ENCODE measurements at regions not wholly inside any gene's neighbourhood (a gene's known extent, or its start where the extent isn't known, plus 50 kb on each side); places are given as distances from the start of the nearest gene placed in this dataset.

DNA sequence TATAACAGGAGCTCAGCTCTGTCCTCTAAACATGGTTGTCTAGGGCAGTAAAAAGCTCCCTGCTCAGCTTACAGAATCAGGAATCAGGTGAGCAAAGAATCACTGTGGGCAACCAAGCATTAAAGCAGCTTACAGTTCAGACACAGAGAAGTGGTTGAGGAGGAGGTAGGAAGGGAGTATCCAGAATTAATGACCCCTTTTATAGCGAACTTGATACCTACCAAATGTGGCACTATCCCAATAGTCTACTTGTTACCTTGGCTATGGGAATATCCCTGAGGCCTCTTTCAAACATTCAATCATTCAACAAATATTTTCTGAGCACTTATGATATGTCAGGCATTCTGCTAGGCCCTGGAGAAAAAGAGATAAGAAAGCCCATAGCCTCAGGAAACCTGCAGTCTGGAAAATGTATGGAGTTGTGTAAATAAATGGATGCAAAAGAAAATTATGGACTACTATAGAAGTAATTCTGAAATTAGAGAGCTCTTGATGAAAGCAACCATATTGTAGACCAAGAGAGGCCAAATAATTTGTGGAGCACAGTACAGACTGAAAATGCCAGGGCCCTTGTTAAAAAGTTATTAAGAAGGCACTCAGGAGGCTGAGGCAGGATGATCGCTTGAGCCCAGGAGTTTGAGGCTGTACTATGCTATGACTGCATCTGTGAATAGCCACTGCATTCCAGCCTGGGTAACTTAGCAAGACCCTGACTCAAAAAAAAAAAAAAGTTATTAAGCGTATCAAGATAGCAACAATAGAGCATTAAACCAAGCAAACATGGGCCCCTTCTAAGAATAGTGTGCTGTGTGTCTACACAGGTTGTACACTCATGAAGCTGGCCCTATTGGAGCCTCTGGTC lies 134.0 kb upstream of the CPSF6 start:
- TF ChIP-seq POLR2AphosphoS5 (IDR thresholded peaks at IDR 0.05; ENCODE audit: low read depth, low read length) = no peak
- TF ChIP-seq TAF1 (IDR thresholded peaks at IDR 0.05; ENCODE audit: borderline replicate concordance, low read depth, low read length) = no peak
- no peak for TF ChIP-seq POLR2A (IDR thresholded peaks at IDR 0.05; ENCODE audit: low read depth, low read length)
